K562 (cell line): ENCODE measurements at regions not wholly inside any gene's neighbourhood (a gene's known extent, or its start where the extent isn't known, plus 50 kb on each side); places are given as distances from the start of the nearest gene placed in this dataset.

Experiments
- ATAC-seq: fragments of 200-7000 bp; cut with Tn5 transposase; 3 replicates; pipeline ENCODE4 v1.9.1; 2020; ENCODE audit warnings: moderate library complexity
- BruUV-seq: library from RNA; stranded (reverse); fragments of 400-500 nt; replicated peaks from 2 replicates; lab custom pipeline; 2021; lab: Mats Ljungman, UMichigan
- CTCF ChIA-PET: fragments of 300-600 bp; formaldehyde crosslinking; extraction: SDS; loops from one replicate; lab custom pipeline; 2021; ENCODE audit warnings: low intra/inter-chr PET ratio; lab: Yijun Ruan, JAX
- POLR2A ChIA-PET: fragments of 300-600, 350-650 bp; sonication (Branson Sonifier 250); formaldehyde crosslinking; extraction: SDS; loops from one replicate; lab custom pipeline; 2021; ENCODE audit warnings: antibody characterized with exemption, inconsistent platforms; lab: Yijun Ruan, JAX
- DNase-seq, 4 experiments: peaks; one replicate each; pipeline versions ENCODE4 v3.0.0 to v3.0.0-alpha.2; 2011 to 2018; ENCODE audit warnings: low spot score in 3 of 4, mixed read lengths in 3 of 4; ENCODE audit errors: extremely low read depth in 1 of 4
- FAIRE-seq: peaks from 2 replicates; lab custom pipeline; 2011; peaks lifted over from hg19 to GRCh38; lab: Jason Lieb, UNC
- H2AFZ ChIP-seq: 2 replicates; pipeline ENCODE4 v1.6.0; 2011; ENCODE audit warnings: low read depth, low read length, control low read depth, inconsistent platforms
- H3K27ac ChIP-seq: fragments of 200-600 bp; 3 replicates; pipeline ENCODE4 v1.8.0; 2011; ENCODE audit warnings: low read depth, mild to moderate bottlenecking, control low read depth, inconsistent platforms, low read length, moderate library complexity, mixed read lengths; ENCODE audit errors: extremely low read depth
- H3K27me3 ChIP-seq, 2 experiments: fragments of 300-600 bp in 1 of 2; 2 replicates in 1 of 2; 3 replicates in 1 of 2; pipeline versions ENCODE4 v1.6.0 to v1.8.0; 2011; ENCODE audit warnings: inconsistent platforms in 2 of 2, low read length in 2 of 2, mild to moderate bottlenecking in 1 of 2, mixed read lengths in 1 of 2, moderate library complexity in 1 of 2; ENCODE audit not compliant: control insufficient read depth in 2 of 2, insufficient read depth in 2 of 2
- H3K36me3 ChIP-seq: fragments of 300-600 bp; 3 replicates; pipeline ENCODE4 v1.8.0; 2011; ENCODE audit warnings: mild to moderate bottlenecking, low read length, inconsistent platforms; ENCODE audit not compliant: control insufficient read depth, insufficient read depth
- H3K4me1 ChIP-seq, 2 experiments: fragments of 200-600 bp in 1 of 2; replicated peaks in 1 of 2; 2 replicates in 1 of 2; 3 replicates in 1 of 2; pipeline versions ENCODE4 v1.5.1 to v1.8.0; 2011; ENCODE audit warnings: inconsistent platforms in 2 of 2, low read length in 2 of 2, mild to moderate bottlenecking in 1 of 2, mixed read lengths in 1 of 2, moderate library complexity in 1 of 2; ENCODE audit not compliant: control insufficient read depth in 2 of 2, insufficient read depth in 2 of 2
- H3K4me2 ChIP-seq: 2 replicates; pipeline ENCODE4 v1.6.1; 2011; ENCODE audit warnings: low read length, control low read depth, inconsistent platforms, mixed read lengths; ENCODE audit not compliant: insufficient read depth
- H3K4me3 ChIP-seq: fragments of 200-600 bp; sonication (generic), shearing (Covaris generic); 2 replicates; pipeline ENCODE4 v1.5.1; 2016; ENCODE audit warnings: control low read depth, inconsistent platforms
- H3K79me2 ChIP-seq: fragments of 200-600 bp; 3 replicates; pipeline ENCODE4 v1.8.0; 2011; ENCODE audit warnings: low read length, inconsistent platforms; ENCODE audit not compliant: control insufficient read depth, insufficient read depth
- H3K9ac ChIP-seq, 2 experiments: 2 replicates each; pipeline versions ENCODE4 v1.6.0 to v1.6.1; 2011; ENCODE audit warnings: low read depth in 2 of 2, low read length in 2 of 2, control low read depth in 1 of 2, inconsistent platforms in 1 of 2, mild to moderate bottlenecking in 1 of 2, mixed read lengths in 1 of 2; ENCODE audit not compliant: insufficient read depth in 1 of 2
- H3K9me1 ChIP-seq: one replicate; pipeline ENCODE4 v1.6.0; 2011; ENCODE audit warnings: inconsistent platforms, mild to moderate bottlenecking, low read length, moderate library complexity; ENCODE audit not compliant: control insufficient read depth, insufficient read depth
- H3K9me3 ChIP-seq: replicated peaks from 2 replicates; pipeline ENCODE4 v1.5.1; 2011; ENCODE audit warnings: low read depth, low read length, inconsistent platforms; ENCODE audit not compliant: control insufficient read depth, insufficient read depth
- H4K20me1 ChIP-seq: replicated peaks from 2 replicates; pipeline ENCODE4 v1.6.1; 2011; ENCODE audit warnings: low read length, inconsistent platforms, mixed read lengths; ENCODE audit not compliant: control insufficient read depth, insufficient read depth
- FIP1L1 ChIP-seq: fragments of 200-400 bp; formaldehyde crosslinking; IDR thresholded peaks from 2 replicates; pipeline ENCODE4 v1.6.1; 2018; ENCODE audit warnings: mild to moderate bottlenecking, low read depth, low read length; ENCODE audit not compliant: poor library complexity, severe bottlenecking
- FOXA3 ChIP-seq, 2 experiments: fragments of 450-650 bp in 1 of 2; sonication (generic) in 1 of 2; formaldehyde crosslinking; IDR thresholded peaks in 1 of 2; conservative IDR thresholded peaks in 1 of 2; 2 replicates each; pipeline versions ENCODE4 v1.4.0 to v1.8.0; 2020 to 2022; ENCODE audit warnings: mild to moderate bottlenecking in 2 of 2, missing genetic modification reagents in 1 of 2
- KLF6 ChIP-seq: fragments of 250-450 bp; sonication (Bioruptor Pico); IDR thresholded peaks from 2 replicates; pipeline ENCODE4 v1.4.0; 2020; ENCODE audit warnings: mild to moderate bottlenecking, moderate library complexity, borderline replicate concordance
- POLR2AphosphoS2 ChIP-seq: IDR thresholded peaks from 2 replicates; pipeline ENCODE4 v1.6.1; 2012; ENCODE audit warnings: low read length, improper control_type of control experiment
- PRMT5 ChIP-seq: sonication (generic); formaldehyde crosslinking; IDR thresholded peaks from 2 replicates; pipeline ENCODE4 v1.5.0; 2020; ENCODE audit warnings: missing genetic modification reagents
- SNRNP70 ChIP-seq: fragments of 200-400 bp; formaldehyde crosslinking; optimal IDR thresholded peaks from 2 replicates; pipeline ENCODE3; 2017; ENCODE audit warnings: low read depth, low read length
- TEAD2 ChIP-seq: fragments of 450-650 bp; IDR thresholded peaks from 2 replicates; pipeline ENCODE4 v1.6.1; 2016; ENCODE audit warnings: missing genetic modification characterization, control low read depth, missing compliant biosample characterization
- ZFP1 ChIP-seq: fragments of 450-650 bp; formaldehyde crosslinking; IDR thresholded peaks from 2 replicates; pipeline ENCODE4 v1.4.0; 2020; ENCODE audit warnings: mild to moderate bottlenecking, mixed read lengths
- ZNF507 ChIP-seq: conservative IDR thresholded peaks from 2 replicates; pipeline ENCODE4 v1.6.1; 2017; ENCODE audit warnings: missing genetic modification characterization, missing compliant biosample characterization
- WGBS: fragments of 100-300 bp; shearing (Covaris generic); methylation state at CpG from one replicate; pipeline ENCODE4 v1.1.6; 2016; ENCODE audit warnings: low coverage, mixed read lengths; ENCODE audit not compliant: insufficient coverage; ENCODE audit errors: missing lambda C conversion rate; 5-methylcytosine and 5-hydroxymethylcytosine counted together
- in situ Hi-C: fragments of 300-500 bp; cut with MboI; formaldehyde crosslinking; loops from 4 replicates; pipeline ENCODE4 v1.15.0; 2018; ENCODE audit warnings: inconsistent platforms, mixed read lengths
- intact Hi-C: fragments of 100-400 bp; cut with micrococcal nuclease; formaldehyde crosslinking; loops from 2 replicates; pipeline ENCODE4 v1.14.2; 2022
- TF ChIP-seq, protein P1 (sequence below): sonication (generic); formaldehyde crosslinking; IDR thresholded peaks from 2 replicates; pipeline ENCODE4 v1.8.0; 2022; ENCODE audit warnings: missing genetic modification reagents, mild to moderate bottlenecking, borderline replicate concordance

DNA sequence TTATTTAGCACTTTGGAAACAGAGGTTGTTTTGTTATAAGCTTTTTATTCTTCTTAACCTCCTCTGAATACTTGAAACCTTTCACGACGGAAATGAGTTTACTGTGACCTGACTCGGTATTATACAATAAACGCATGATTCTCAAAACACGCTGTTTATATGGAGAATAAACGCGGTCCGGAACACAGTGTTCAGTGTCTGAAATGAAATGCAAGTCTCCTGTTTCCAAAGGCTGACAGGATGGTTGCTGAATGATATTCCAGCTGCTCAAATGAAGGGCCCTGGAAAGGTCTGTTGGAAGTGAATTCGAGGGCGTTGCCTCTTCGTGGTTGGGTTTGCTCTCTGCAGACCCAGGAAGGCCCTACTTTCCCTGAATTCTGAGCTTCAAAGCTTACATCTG, 83.4 kb downstream of the RSPH3 start:
- POLR2A ChIA-PET, result no interaction called here
- no peaks in the 10 kb centered on the region for H4K20me1 ChIP-seq
- H3K79me2 ChIP-seq, result no peaks in the 10 kb centered on the region
- no peaks in the 10 kb centered on the region for H3K27me3 ChIP-seq
- ATAC-seq, result no peak
- TF ChIP-seq, protein P1, sequence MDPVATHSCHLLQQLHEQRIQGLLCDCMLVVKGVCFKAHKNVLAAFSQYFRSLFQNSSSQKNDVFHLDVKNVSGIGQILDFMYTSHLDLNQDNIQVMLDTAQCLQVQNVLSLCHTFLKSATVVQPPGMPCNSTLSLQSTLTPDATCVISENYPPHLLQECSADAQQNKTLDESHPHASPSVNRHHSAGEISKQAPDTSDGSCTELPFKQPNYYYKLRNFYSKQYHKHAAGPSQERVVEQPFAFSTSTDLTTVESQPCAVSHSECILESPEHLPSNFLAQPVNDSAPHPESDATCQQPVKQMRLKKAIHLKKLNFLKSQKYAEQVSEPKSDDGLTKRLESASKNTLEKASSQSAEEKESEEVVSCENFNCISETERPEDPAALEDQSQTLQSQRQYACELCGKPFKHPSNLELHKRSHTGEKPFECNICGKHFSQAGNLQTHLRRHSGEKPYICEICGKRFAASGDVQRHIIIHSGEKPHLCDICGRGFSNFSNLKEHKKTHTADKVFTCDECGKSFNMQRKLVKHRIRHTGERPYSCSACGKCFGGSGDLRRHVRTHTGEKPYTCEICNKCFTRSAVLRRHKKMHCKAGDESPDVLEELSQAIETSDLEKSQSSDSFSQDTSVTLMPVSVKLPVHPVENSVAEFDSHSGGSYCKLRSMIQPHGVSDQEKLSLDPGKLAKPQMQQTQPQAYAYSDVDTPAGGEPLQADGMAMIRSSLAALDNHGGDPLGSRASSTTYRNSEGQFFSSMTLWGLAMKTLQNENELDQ (CRISPR knock-in tag), result no peak
- no peak for TF ChIP-seq SNRNP70
- TF ChIP-seq ZNF507 (tag), result no peak
- TF ChIP-seq FOXA3 (CRISPR knock-in tag; conservative IDR thresholded peaks at IDR 0.05 in 1 of 2, IDR thresholded peaks at IDR 0.05 in 1 of 2), result no peak
- no peak for TF ChIP-seq KLF6 (CRISPR knock-in tag)
- no peak for TF ChIP-seq POLR2AphosphoS2
- TF ChIP-seq PRMT5 (CRISPR knock-in tag), result no peak
- TF ChIP-seq TEAD2 (tag), result no peak
- TF ChIP-seq FIP1L1, result no peak
- no peak for TF ChIP-seq ZFP1 (CRISPR knock-in tag)
- no peak overlapping the region for H3K9ac ChIP-seq
- WGBS, result 69% methylated on average over 11 of the region's 11 CpGs
- no peaks in the 10 kb centered on the region for H3K9me1 ChIP-seq
- no peak overlapping the region for H3K4me2 ChIP-seq
- intact Hi-C loops, result no loop called here
- FAIRE-seq, result no peak
- in situ Hi-C loops, result no loop called here
- no peak overlapping the region for H3K27ac ChIP-seq
- H3K36me3 ChIP-seq, result no peaks in the 10 kb centered on the region
- H2AFZ ChIP-seq, result peak overlapping the region; percentile 52; the same call in 1 of the 2 replicates
- no TSS peak for BruUV-seq
- H3K9me3 ChIP-seq, result no peaks in the 10 kb centered on the region
- CTCF ChIA-PET, result no interaction called here
- DNase-seq, result no peak
- H3K4me3 ChIP-seq, result no peak overlapping the region
- peaks cover 3 to 6% of the 10 kb centered on the region in 2 experiments; a peak in 4 of 5 replicates for H3K4me1 ChIP-seq
